Loucy (cell line): ENCODE measurements at regions not wholly inside any gene's neighbourhood (a gene's known extent, or its start where the extent isn't known, plus 50 kb on each side); places are given as distances from the start of the nearest gene placed in this dataset.

ENCODE experiments used
- EZH2phosphoT487 ChIP-seq: fragments of 200-600 bp; IDR thresholded peaks from 2 replicates; pipeline ENCODE4 v1.6.1; 2018; ENCODE audit warnings: antibody characterized with exemption, mild to moderate bottlenecking, moderate library complexity, borderline replicate concordance
- TF ChIP-seq, protein P1 (sequence below): fragments of 200-600 bp; sonication (generic); conservative IDR thresholded peaks from 2 replicates; pipeline ENCODE4 v1.5.1; 2014; ENCODE audit warnings: mild to moderate bottlenecking, antibody characterized with exemption, low read length

DNA sequence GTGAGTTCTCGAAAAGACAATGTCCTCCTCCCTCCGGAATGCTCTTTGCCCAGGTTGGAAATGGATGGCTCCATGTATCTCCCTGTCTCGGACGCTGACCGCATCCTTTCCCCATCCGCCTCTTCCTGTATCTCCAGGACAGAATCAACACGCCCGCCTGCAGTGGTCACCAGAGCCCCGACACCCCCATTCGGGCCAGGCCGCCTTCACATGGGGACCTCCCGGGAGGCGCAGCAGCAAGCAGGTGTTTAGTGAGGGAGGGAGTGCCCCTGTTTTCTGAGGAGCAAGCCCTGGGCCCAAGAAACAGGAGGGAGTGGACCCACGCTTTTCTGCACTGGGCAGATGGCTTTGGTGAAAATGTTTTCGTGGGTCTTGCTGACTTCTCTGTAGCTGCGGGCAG is 83.5 kb upstream of the TTC34 start:
- TF ChIP-seq, protein P1, sequence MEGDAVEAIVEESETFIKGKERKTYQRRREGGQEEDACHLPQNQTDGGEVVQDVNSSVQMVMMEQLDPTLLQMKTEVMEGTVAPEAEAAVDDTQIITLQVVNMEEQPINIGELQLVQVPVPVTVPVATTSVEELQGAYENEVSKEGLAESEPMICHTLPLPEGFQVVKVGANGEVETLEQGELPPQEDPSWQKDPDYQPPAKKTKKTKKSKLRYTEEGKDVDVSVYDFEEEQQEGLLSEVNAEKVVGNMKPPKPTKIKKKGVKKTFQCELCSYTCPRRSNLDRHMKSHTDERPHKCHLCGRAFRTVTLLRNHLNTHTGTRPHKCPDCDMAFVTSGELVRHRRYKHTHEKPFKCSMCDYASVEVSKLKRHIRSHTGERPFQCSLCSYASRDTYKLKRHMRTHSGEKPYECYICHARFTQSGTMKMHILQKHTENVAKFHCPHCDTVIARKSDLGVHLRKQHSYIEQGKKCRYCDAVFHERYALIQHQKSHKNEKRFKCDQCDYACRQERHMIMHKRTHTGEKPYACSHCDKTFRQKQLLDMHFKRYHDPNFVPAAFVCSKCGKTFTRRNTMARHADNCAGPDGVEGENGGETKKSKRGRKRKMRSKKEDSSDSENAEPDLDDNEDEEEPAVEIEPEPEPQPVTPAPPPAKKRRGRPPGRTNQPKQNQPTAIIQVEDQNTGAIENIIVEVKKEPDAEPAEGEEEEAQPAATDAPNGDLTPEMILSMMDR = no peak
- no peak for TF ChIP-seq EZH2phosphoT487
